ENCODE measurements at regions not wholly inside any gene's neighbourhood (a gene's known extent, or its start where the extent isn't known, plus 50 kb on each side); places are given as distances from the start of the nearest gene placed in this dataset.

GRCh38 chr2:38145236-38145635 is 69.3 kb upstream of the CYP1B1 start:
- TF ChIP-seq FOXP2 (optimal IDR thresholded peaks at IDR 0.05; ENCODE audit: borderline replicate concordance, extremely low read depth, extremely low read length, insufficient read depth) (no peak), TAF1 (IDR thresholded peaks at IDR 0.05; ENCODE audit: borderline replicate concordance, insufficient read depth, low read length) (no peak), POLR2AphosphoS5 (IDR thresholded peaks at IDR 0.05; ENCODE audit: low read depth, low read length) (no peak), SIN3A (IDR thresholded peaks at IDR 0.05; ENCODE audit: borderline replicate concordance, insufficient read depth, low read length) (no peak), REST (IDR thresholded peaks at IDR 0.05; ENCODE audit: insufficient read depth in 1 of 2, low read depth in 2 of 2, low read length in 2 of 2) (no peak)

- TF ChIP-seq SIN3A (IDR thresholded peaks at IDR 0.05; ENCODE audit: borderline replicate concordance, insufficient read depth, low read length) (no peak), REST (IDR thresholded peaks at IDR 0.05; ENCODE audit: insufficient read depth in 1 of 2, low read depth in 2 of 2, low read length in 2 of 2) (no peak), TAF1 (IDR thresholded peaks at IDR 0.05; ENCODE audit: borderline replicate concordance, insufficient read depth, low read length) (no peak), FOXP2 (optimal IDR thresholded peaks at IDR 0.05; ENCODE audit: borderline replicate concordance, extremely low read depth, extremely low read length, insufficient read depth) (no peak), POLR2AphosphoS5 (IDR thresholded peaks at IDR 0.05; ENCODE audit: low read depth, low read length) (no peak)
Observed at GRCh38 chr2:38142627-38143026, 66.7 kb upstream of the CYP1B1 start.

- TF ChIP-seq POLR2AphosphoS5 (IDR thresholded peaks at IDR 0.05; ENCODE audit: low read depth, low read length), result no peak
- TF ChIP-seq TAF1 (IDR thresholded peaks at IDR 0.05; ENCODE audit: borderline replicate concordance, insufficient read depth, low read length), result no peak
- no peak for TF ChIP-seq FOXP2 (optimal IDR thresholded peaks at IDR 0.05; ENCODE audit: borderline replicate concordance, extremely low read depth, extremely low read length, insufficient read depth)
- TF ChIP-seq REST (IDR thresholded peaks at IDR 0.05; ENCODE audit: insufficient read depth in 1 of 2, low read depth in 2 of 2, low read length in 2 of 2), result no peak
- TF ChIP-seq SIN3A (IDR thresholded peaks at IDR 0.05; ENCODE audit: borderline replicate concordance, insufficient read depth, low read length), result no peak
Observed at GRCh38 chr2:38141501-38141900, 65.5 kb upstream of the CYP1B1 start.

GRCh38 chr2:38138996-38139395 is 63.0 kb upstream of the CYP1B1 start:
- TF ChIP-seq FOXP2 (optimal IDR thresholded peaks at IDR 0.05; ENCODE audit: borderline replicate concordance, extremely low read depth, extremely low read length, insufficient read depth), result no peak
- TF ChIP-seq TAF1 (IDR thresholded peaks at IDR 0.05; ENCODE audit: borderline replicate concordance, insufficient read depth, low read length), result no peak
- TF ChIP-seq POLR2AphosphoS5 (IDR thresholded peaks at IDR 0.05; ENCODE audit: low read depth, low read length), result no peak
- no peak for TF ChIP-seq SIN3A (IDR thresholded peaks at IDR 0.05; ENCODE audit: borderline replicate concordance, insufficient read depth, low read length)

- no peak for TF ChIP-seq SIN3A (IDR thresholded peaks at IDR 0.05; ENCODE audit: borderline replicate concordance, insufficient read depth, low read length)
- no peak for TF ChIP-seq FOXP2 (optimal IDR thresholded peaks at IDR 0.05; ENCODE audit: borderline replicate concordance, extremely low read depth, extremely low read length, insufficient read depth)
- no peak for TF ChIP-seq TAF1 (IDR thresholded peaks at IDR 0.05; ENCODE audit: borderline replicate concordance, insufficient read depth, low read length)
- TF ChIP-seq POLR2AphosphoS5 (IDR thresholded peaks at IDR 0.05; ENCODE audit: low read depth, low read length), result no peak
- TF ChIP-seq REST (IDR thresholded peaks at IDR 0.05; ENCODE audit: insufficient read depth in 1 of 2, low read depth in 2 of 2, low read length in 2 of 2), result no peak
Observed at GRCh38 chr2:38138419-38138818, 62.5 kb upstream of the CYP1B1 start.

Data from PFSK-1 (cell line).